Right ventricle myocardium inferior (tissue), 1 donor: ENCODE measurements at regions not wholly inside any gene's neighbourhood (a gene's known extent, or its start where the extent isn't known, plus 50 kb on each side); places are given as distances from the start of the nearest gene placed in this dataset.

ENCODE experiments used
- ATAC-seq: fragments of 200-7000 bp; cut with Tn5 transposase; one replicate; pipeline ENCODE4 v1.9.1; 2020; ENCODE audit warnings: mild to moderate bottlenecking, moderate library complexity
- DNase-seq: peaks from one replicate; pipeline ENCODE4 v3.0.0; 2021; ENCODE audit errors: missing footprints
- intact Hi-C: fragments of 100-400 bp; cut with DNase I; formaldehyde crosslinking; loops from one replicate; pipeline ENCODE4 v1.11.0; 2022
- donor health status: DM: no; HTN: yes; CAD: no; lungs with severe emphysema.

- ATAC-seq, result no peak
- no peak for DNase-seq
- intact Hi-C loops, result no loop called here
Observed at GRCh38 chr18:71503222-71503621, 1040.9 kb downstream of the CBLN2 start.

GRCh38 chr18:71485611-71486010 lies 1058.5 kb downstream of the CBLN2 start:
- ATAC-seq (no peak), DNase-seq (no peak)

GRCh38 chr18:71471963-71472725 lies 1072.0 kb downstream of the CBLN2 start:
- no peak for DNase-seq
- ATAC-seq, result no peak
- intact Hi-C loops, result no loop called here

More at GRCh38 chr18:71485611-71486010, 1058.5 kb downstream of the CBLN2 start:
- intact Hi-C loops, result no loop called here

- DNase-seq (no peak), ATAC-seq (no peak)
- intact Hi-C loops, result no loop called here
Observed at GRCh38 chr18:71456206-71456605, 1087.9 kb downstream of the CBLN2 start.

- DNase-seq (no peak), ATAC-seq (no peak)
- intact Hi-C loops, result no loop called here
Observed at GRCh38 chr18:71450257-71450656, 1093.9 kb downstream of the CBLN2 start.

- ATAC-seq (no peak), DNase-seq (no peak)
- intact Hi-C loops, result no loop called here
Observed at GRCh38 chr18:71443706-71444480, 1100.2 kb downstream of the CBLN2 start.

GRCh38 chr18:71442731-71443141 lies 1101.4 kb downstream of the CBLN2 start:
- no peak for DNase-seq
- no peak for ATAC-seq
- intact Hi-C loops, result no loop called here

- no peak for DNase-seq
- intact Hi-C loops, result no loop called here
Observed at GRCh38 chr18:71441156-71441555, 1103.0 kb downstream of the CBLN2 start.

GRCh38 chr18:71437511-71437910 lies 1106.6 kb downstream of the CBLN2 start:
- ATAC-seq (no peak), DNase-seq (no peak)
- intact Hi-C loops, result no loop called here

More at GRCh38 chr18:71441156-71441555, 1103.0 kb downstream of the CBLN2 start:
- no peak for ATAC-seq

- DNase-seq, result no peak
- no peak for ATAC-seq
- intact Hi-C loops, result no loop called here
Observed at GRCh38 chr18:71433373-71433772, 1110.8 kb downstream of the CBLN2 start.

- ATAC-seq (no peak), DNase-seq (no peak)
- intact Hi-C loops, result no loop called here
Observed at GRCh38 chr18:71431689-71432088, 1112.5 kb downstream of the CBLN2 start.

GRCh38 chr18:71431171-71431570 lies 1113.0 kb downstream of the CBLN2 start:
- ATAC-seq (no peak), DNase-seq (no peak)
- intact Hi-C loops, result no loop called here

- ATAC-seq (no peak), DNase-seq (no peak)
- intact Hi-C loops, result no loop called here
Observed at GRCh38 chr18:71426441-71426840, 1117.7 kb downstream of the CBLN2 start.

- intact Hi-C loops, result no loop called here
Observed at GRCh38 chr18:71405169-71405809, 1116.4 kb downstream of the SOCS6 start.

GRCh38 chr18:71403501-71403900 lies 1114.7 kb downstream of the SOCS6 start:
- ATAC-seq (no peak), DNase-seq (no peak)
- intact Hi-C loops, result no loop called here

More at GRCh38 chr18:71405169-71405809, 1116.4 kb downstream of the SOCS6 start:
- ATAC-seq (no peak), DNase-seq (no peak)

GRCh38 chr18:71398531-71398930 lies 1109.7 kb downstream of the SOCS6 start:
- DNase-seq (no peak), ATAC-seq (no peak)
- intact Hi-C loops, result no loop called here

GRCh38 chr18:71388148-71388547 lies 1099.3 kb downstream of the SOCS6 start:
- DNase-seq (no peak), ATAC-seq (no peak)
- intact Hi-C loops, result no loop called here

- ATAC-seq (no peak), DNase-seq (no peak)
- intact Hi-C loops, result no loop called here
Observed at GRCh38 chr18:71374294-71375000, 1085.6 kb downstream of the SOCS6 start.

- intact Hi-C loops, result no loop called here
- DNase-seq (no peak), ATAC-seq (no peak)
Observed at GRCh38 chr18:71371951-71372605, 1083.2 kb downstream of the SOCS6 start.
